OCI-LY1 (cell line): ENCODE measurements at regions not wholly inside any gene's neighbourhood (a gene's known extent, or its start where the extent isn't known, plus 50 kb on each side); places are given as distances from the start of the nearest gene placed in this dataset.

Experiments
- H2AFZ ChIP-seq: fragments of 200-600 bp; sonication (generic), shearing (Covaris generic); 2 replicates; pipeline ENCODE4 v1.6.0; 2014; ENCODE audit warnings: antibody characterized with exemption, mild to moderate bottlenecking, low read length
- H3F3A ChIP-seq: fragments of 200-600 bp; sonication (generic), shearing (Covaris generic); 2 replicates; pipeline ENCODE4 v1.6.0; 2014; ENCODE audit warnings: mild to moderate bottlenecking, antibody characterized with exemption, low read length, moderate library complexity; ENCODE audit not compliant: insufficient read depth
- H3K27ac ChIP-seq: fragments of 200-600 bp; sonication (generic); 2 replicates; pipeline ENCODE4 v1.5.1; 2014; ENCODE audit warnings: low read length, mixed run types, mild to moderate bottlenecking, low read depth; ENCODE audit not compliant: poor library complexity, severe bottlenecking
- H3K27me3 ChIP-seq: fragments of 200-600 bp; sonication (generic); 2 replicates; pipeline ENCODE4 v1.6.0; 2014; ENCODE audit warnings: antibody characterized with exemption, mild to moderate bottlenecking, low read length, moderate library complexity; ENCODE audit not compliant: insufficient read depth
- H3K36me3 ChIP-seq: fragments of 200-600 bp; sonication (generic); 2 replicates; pipeline ENCODE4 v1.6.1; 2014; ENCODE audit warnings: mild to moderate bottlenecking, antibody characterized with exemption, low read length, moderate library complexity, mixed read lengths; ENCODE audit not compliant: insufficient read depth
- H3K4me1 ChIP-seq: fragments of 200-600 bp; sonication (generic); 2 replicates; pipeline ENCODE4 v1.5.1; 2014; ENCODE audit warnings: mild to moderate bottlenecking, low read length, moderate library complexity; ENCODE audit not compliant: insufficient read depth, severe bottlenecking
- H3K4me2 ChIP-seq: fragments of 200-600 bp; sonication (generic), shearing (Covaris generic); 2 replicates; pipeline ENCODE4 v1.6.1; 2014; ENCODE audit warnings: low read length
- H3K4me3 ChIP-seq: fragments of 200-600 bp; sonication (generic); 2 replicates; pipeline ENCODE4 v1.5.1; 2014; ENCODE audit warnings: low read length, low read depth, mild to moderate bottlenecking, mixed read lengths; ENCODE audit not compliant: poor library complexity, severe bottlenecking
- H3K79me2 ChIP-seq: fragments of 200-600 bp; shearing (Covaris generic); 2 replicates; pipeline ENCODE4 v1.6.1; 2016; ENCODE audit warnings: mixed run types, low read length, mixed read lengths; ENCODE audit not compliant: insufficient read depth
- H3K9ac ChIP-seq: fragments of 200-600 bp; sonication (generic), shearing (Covaris generic); 2 replicates; pipeline ENCODE4 v1.6.1; 2014; ENCODE audit warnings: mild to moderate bottlenecking, low read length, mixed read lengths
- H3K9me2 ChIP-seq: fragments of 200-600 bp; sonication (generic), shearing (Covaris generic); 2 replicates; pipeline ENCODE4 v1.6.1; 2014; ENCODE audit warnings: low read depth, mild to moderate bottlenecking, low read length, mixed read lengths
- H3K9me3 ChIP-seq: fragments of 200-600 bp; shearing (Covaris generic); 2 replicates; pipeline ENCODE4 v1.6.1; 2014; ENCODE audit warnings: low read length, mixed read lengths
- H4K20me1 ChIP-seq: fragments of 200-600 bp; sonication (generic), shearing (Covaris generic); 2 replicates; pipeline ENCODE4 v1.6.0; 2016; ENCODE audit warnings: mild to moderate bottlenecking, low read length; ENCODE audit not compliant: insufficient read depth
- CTCF ChIP-seq: fragments of 200-600 bp; sonication (generic), shearing (Covaris generic); IDR thresholded peaks from 2 replicates; pipeline ENCODE4 v1.5.1; 2017; ENCODE audit warnings: mild to moderate bottlenecking, antibody characterized with exemption, low read length, moderate library complexity, mixed read lengths
- EZH2 ChIP-seq: fragments of 200-600 bp; sonication (generic), shearing (Covaris generic); IDR thresholded peaks from 2 replicates; pipeline ENCODE4 v1.8.0; 2017; ENCODE audit warnings: borderline replicate concordance, mixed run types, mild to moderate bottlenecking, antibody characterized with exemption, low read length, moderate library complexity, mixed read lengths

GRCh38 chr4:83860200-83860599 is 324.3 kb downstream of the GPAT3 start:
- no peak for TF ChIP-seq EZH2
- no peak for TF ChIP-seq CTCF
- H3K4me1 ChIP-seq, result no peaks in the 10 kb centered on the region
- no peaks in the 10 kb centered on the region for H3K9me2 ChIP-seq
- no peaks in the 10 kb centered on the region for H3K9me3 ChIP-seq
- H3F3A ChIP-seq, result no peaks in the 10 kb centered on the region
- H3K9ac ChIP-seq, result no peak overlapping the region
- H3K4me3 ChIP-seq, result no peak overlapping the region
- H3K79me2 ChIP-seq, result no peaks in the 10 kb centered on the region
- H3K27ac ChIP-seq, result no peak overlapping the region
- no peaks in the 10 kb centered on the region for H3K36me3 ChIP-seq
- H3K27me3 ChIP-seq, result no peaks in the 10 kb centered on the region
- no peak overlapping the region for H2AFZ ChIP-seq
- H4K20me1 ChIP-seq, result no peaks in the 10 kb centered on the region
- no peak overlapping the region for H3K4me2 ChIP-seq

DNA sequence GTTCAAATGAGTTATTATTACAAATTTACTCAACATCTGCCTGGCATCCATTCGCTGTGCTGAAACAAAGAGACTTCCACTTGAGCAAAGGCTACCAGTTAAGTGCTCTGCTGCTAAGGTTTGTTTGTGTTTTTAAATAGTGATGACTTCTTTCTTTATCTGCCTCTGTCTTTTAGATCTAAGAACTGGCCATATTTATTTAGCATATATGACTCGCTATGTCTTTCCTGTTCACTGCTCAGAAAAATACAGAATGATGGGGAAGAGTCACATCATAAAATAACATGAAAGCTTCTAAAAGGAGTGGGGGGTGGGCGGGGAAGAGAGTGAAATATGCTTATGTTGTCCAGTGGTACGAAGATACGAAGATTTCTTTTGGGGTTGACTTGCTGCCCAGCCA is 322.2 kb downstream of the GPAT3 start:
- no peaks in the 10 kb centered on the region for H3K9me2 ChIP-seq
- no peak for TF ChIP-seq CTCF
- TF ChIP-seq EZH2, result no peak
- no peaks in the 10 kb centered on the region for H3K9me3 ChIP-seq
- H3K9ac ChIP-seq, result no peak overlapping the region
- H2AFZ ChIP-seq, result no peak overlapping the region
- H3K27ac ChIP-seq, result no peak overlapping the region
- no peaks in the 10 kb centered on the region for H4K20me1 ChIP-seq
- H3K4me1 ChIP-seq, result no peaks in the 10 kb centered on the region
- H3K79me2 ChIP-seq, result no peaks in the 10 kb centered on the region
- H3K36me3 ChIP-seq, result no peaks in the 10 kb centered on the region
- H3K4me2 ChIP-seq, result no peak overlapping the region
- no peaks in the 10 kb centered on the region for H3K27me3 ChIP-seq
- H3K4me3 ChIP-seq, result no peak overlapping the region
- no peaks in the 10 kb centered on the region for H3F3A ChIP-seq

- Histone ChIP-seq H3K27me3 (no peaks in the 10 kb centered on the region), H3K9ac (no peak overlapping the region), H3K27ac (no peak overlapping the region), H3K36me3 (no peaks in the 10 kb centered on the region), H3K4me3 (no peak overlapping the region), H3K9me2 (no peaks in the 10 kb centered on the region), H3K4me2 (no peak overlapping the region), H2AFZ (no peak overlapping the region), H3F3A (no peaks in the 10 kb centered on the region), H3K9me3 (no peaks in the 10 kb centered on the region), H3K79me2 (no peaks in the 10 kb centered on the region), H4K20me1 (no peaks in the 10 kb centered on the region), H3K4me1 (no peaks in the 10 kb centered on the region)
- TF ChIP-seq CTCF, result no peak
- no peak for TF ChIP-seq EZH2
Measured at GRCh38 chr4:83855044-83855443, 319.1 kb downstream of the GPAT3 start.
